ENCODE measurements at regions not wholly inside any gene's neighbourhood (a gene's known extent, or its start where the extent isn't known, plus 50 kb on each side); places are given as distances from the start of the nearest gene placed in this dataset.

DNA sequence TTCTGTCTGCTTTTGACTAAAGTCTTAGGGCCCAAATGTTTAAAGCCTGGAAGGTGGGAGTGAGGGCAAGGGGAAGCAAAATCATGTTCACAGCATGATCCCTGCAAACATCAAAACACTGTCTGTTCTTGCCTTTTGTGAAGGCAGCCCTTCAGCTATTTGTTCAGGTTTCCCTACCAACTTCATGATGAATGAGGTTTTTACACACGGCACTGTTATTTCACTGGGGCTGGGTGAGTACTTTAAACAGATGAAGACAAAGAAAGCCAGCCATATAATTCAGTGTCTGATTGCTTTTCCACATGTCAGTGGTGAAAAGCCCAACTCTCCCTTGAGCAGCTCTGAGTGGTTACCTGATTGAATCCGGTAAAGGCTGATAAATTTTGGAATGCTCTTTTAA, 224.7 kb upstream of the GRAMD2B start:
- no peak for DNase-seq (ENCODE audit: low read depth)
- TF ChIP-seq, protein P1, sequence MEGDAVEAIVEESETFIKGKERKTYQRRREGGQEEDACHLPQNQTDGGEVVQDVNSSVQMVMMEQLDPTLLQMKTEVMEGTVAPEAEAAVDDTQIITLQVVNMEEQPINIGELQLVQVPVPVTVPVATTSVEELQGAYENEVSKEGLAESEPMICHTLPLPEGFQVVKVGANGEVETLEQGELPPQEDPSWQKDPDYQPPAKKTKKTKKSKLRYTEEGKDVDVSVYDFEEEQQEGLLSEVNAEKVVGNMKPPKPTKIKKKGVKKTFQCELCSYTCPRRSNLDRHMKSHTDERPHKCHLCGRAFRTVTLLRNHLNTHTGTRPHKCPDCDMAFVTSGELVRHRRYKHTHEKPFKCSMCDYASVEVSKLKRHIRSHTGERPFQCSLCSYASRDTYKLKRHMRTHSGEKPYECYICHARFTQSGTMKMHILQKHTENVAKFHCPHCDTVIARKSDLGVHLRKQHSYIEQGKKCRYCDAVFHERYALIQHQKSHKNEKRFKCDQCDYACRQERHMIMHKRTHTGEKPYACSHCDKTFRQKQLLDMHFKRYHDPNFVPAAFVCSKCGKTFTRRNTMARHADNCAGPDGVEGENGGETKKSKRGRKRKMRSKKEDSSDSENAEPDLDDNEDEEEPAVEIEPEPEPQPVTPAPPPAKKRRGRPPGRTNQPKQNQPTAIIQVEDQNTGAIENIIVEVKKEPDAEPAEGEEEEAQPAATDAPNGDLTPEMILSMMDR (conservative IDR thresholded peaks at IDR 0.05; ENCODE audit: low read length): no peak
- H3K4me3 ChIP-seq (ENCODE audit: low read length): no peak overlapping the region

DNA sequence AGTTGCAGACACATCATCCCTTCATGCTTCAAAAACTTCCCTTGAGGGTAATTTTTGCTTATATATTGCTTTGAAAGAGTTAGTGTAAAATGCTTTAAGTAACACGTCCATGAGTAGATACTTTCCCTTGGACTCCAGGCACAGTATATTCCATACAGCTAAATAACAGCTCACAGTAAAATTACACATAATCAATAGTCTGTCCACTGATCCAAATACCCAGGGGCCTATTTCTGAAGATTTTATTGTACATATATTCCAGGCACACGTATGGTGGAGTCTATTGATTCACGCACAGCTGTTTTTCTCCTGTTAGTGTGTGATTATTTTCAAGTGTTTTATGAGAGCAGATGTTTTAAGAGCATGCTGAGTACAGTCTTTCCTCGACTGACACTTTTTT, 223.7 kb upstream of the GRAMD2B start:
- TF ChIP-seq, protein P1 (conservative IDR thresholded peaks at IDR 0.05; ENCODE audit: low read length): no peak
- H3K4me3 ChIP-seq (ENCODE audit: low read length): no peak overlapping the region
- no peak for DNase-seq (ENCODE audit: low read depth)

DNA sequence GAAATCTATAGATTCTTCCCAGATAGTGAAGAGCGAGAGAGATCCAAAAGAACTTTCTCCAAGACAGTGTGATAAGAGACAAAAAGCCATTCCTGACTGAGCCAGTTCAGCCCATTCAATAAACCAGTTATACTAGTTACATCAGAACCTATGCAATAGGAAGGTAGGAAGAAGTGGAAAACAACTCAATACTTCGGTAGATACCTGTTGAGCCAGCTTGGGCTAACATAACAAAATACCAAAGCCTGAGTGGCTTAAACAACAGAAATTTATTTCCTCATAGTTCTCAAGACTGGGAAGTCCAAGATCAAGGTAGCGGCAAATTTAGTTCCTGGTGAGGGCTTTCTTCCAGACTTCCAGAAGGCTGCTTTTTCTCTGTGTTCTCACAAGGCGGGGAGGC, 214.5 kb upstream of the GRAMD2B start:
- TF ChIP-seq, protein P1 (conservative IDR thresholded peaks at IDR 0.05; ENCODE audit: low read length): no peak
- no peak for DNase-seq (ENCODE audit: low read depth)
- no peak overlapping the region for H3K4me3 ChIP-seq (ENCODE audit: low read length)

DNA sequence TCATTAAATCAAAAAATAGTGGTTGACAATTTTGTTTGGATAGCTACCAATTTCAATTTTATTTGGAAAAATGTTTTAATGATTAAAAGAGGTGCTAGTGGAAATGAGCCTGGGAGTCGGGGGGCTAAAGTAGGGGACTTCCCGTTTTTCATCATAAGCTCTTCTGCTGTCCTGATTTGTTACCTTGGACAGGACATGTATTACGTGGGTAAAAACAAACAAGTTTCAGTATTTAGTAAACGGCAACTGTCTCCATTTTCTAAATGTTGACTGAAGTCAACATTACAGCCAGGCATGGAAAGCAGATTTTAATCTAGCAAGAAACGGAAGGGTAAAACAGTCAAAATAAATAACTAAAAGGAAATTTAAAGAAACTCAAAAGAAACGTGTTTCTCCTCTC, 212.3 kb upstream of the GRAMD2B start:
- TF ChIP-seq, protein P1 (conservative IDR thresholded peaks at IDR 0.05; ENCODE audit: low read length): no peak
- DNase-seq (ENCODE audit: low read depth): no peak
- H3K4me3 ChIP-seq (ENCODE audit: low read length): no peak overlapping the region

DNA sequence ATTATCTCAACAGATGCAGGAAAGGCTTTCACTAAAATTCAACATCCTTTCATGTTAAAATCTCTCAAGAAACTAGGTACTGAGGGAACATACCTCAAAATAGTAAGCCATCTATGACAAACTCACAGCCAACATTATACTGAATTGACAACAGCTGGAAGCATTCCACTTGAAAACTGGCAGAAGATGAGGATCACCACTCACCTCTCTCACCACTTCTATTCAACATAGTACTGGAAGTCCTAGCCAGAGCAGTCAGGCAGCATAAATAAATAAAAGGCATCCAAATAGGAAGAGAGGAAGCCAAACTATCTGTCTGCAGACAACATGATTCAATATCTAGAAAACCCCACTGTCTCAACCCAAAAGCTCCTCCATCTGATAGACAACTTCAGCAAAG, 203.6 kb upstream of the GRAMD2B start:
- no peak for DNase-seq (ENCODE audit: low read depth)
- TF ChIP-seq, protein P1 (conservative IDR thresholded peaks at IDR 0.05; ENCODE audit: low read length): no peak
- H3K4me3 ChIP-seq (ENCODE audit: low read length): no peak overlapping the region

DNA sequence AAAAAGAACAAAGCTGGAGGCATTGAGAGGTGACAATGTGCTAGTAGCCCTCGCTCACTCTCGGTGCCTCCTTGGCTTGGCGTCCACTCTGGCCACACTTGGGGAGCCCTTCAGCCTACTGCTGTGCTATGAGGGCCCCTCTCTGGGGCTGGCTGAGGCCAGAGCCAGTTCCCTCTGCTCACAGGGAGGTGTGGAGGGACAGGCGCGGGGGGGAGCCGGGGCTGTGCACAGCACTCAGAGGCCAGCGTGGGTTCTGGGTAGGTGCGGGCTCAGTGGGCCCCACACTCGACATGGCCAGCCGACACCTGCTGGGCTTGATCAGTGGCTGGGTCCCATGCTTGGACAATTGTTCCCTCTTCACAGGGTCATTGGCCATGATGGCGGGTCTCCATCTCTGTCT, 202.5 kb upstream of the GRAMD2B start:
- TF ChIP-seq, protein P1 (conservative IDR thresholded peaks at IDR 0.05; ENCODE audit: low read length): no peak
- no peak for DNase-seq (ENCODE audit: low read depth)
- H3K4me3 ChIP-seq (ENCODE audit: low read length): no peak overlapping the region

DNA sequence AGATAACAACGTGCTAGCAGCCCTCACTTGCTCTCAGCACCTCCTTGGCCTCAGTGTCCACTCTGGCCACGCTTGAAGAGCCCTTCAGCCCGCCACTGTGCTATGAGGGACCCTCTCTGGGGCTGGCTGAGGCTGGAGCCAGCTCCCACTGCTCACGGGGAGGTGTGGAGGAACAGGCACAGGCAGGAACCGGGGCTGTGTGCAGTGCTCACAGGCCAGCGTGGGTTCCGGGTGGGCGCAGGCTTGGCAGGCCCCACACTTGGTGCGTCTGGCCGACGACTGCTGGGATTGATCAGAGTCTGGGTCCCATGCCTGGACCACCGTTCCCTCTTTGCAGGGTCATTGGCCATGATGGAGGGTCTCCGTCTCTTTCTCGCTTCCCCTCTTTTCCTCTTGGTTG, 194.3 kb upstream of the GRAMD2B start:
- TF ChIP-seq, protein P1 (conservative IDR thresholded peaks at IDR 0.05; ENCODE audit: low read length): no peak
- no peak overlapping the region for H3K4me3 ChIP-seq (ENCODE audit: low read length)
- DNase-seq (ENCODE audit: low read depth): no peak
